Hepatocyte (in vitro differentiated cells): ENCODE measurements at regions not wholly inside any gene's neighbourhood (a gene's known extent, or its start where the extent isn't known, plus 50 kb on each side); places are given as distances from the start of the nearest gene placed in this dataset.
A peak's percentile ranks its signal among the peaks of the same experiment; 100 is the strongest.

Experiments used
- DNase-seq: peaks from one replicate; pipeline ENCODE4 v3.0.0-alpha.2; 2016; ENCODE audit warnings: low spot score
- H2AFZ ChIP-seq: fragments of 200-600 bp; sonication (generic); 2 replicates; pipeline ENCODE4 v1.6.0; 2016; ENCODE audit warnings: antibody characterized with exemption, mild to moderate bottlenecking
- H3K27ac ChIP-seq: fragments of 200-600 bp; sonication (generic); 2 replicates; pipeline ENCODE4 v1.5.1; 2016; ENCODE audit warnings: mild to moderate bottlenecking
- H3K27me3 ChIP-seq: fragments of 200-600 bp; sonication (generic); 2 replicates; pipeline ENCODE4 v1.6.1; 2016
- H3K36me3 ChIP-seq: fragments of 200-600 bp; sonication (generic); replicated peaks from 2 replicates; pipeline ENCODE4 v1.5.1; 2016; ENCODE audit warnings: low read depth; ENCODE audit not compliant: insufficient read depth
- H3K4me1 ChIP-seq: fragments of 200-600 bp; sonication (generic); 2 replicates; pipeline ENCODE4 v1.5.1; 2016; ENCODE audit warnings: mild to moderate bottlenecking, moderate library complexity; ENCODE audit not compliant: insufficient read depth
- H3K4me2 ChIP-seq: fragments of 200-600 bp; sonication (generic); 2 replicates; pipeline ENCODE4 v1.6.0; 2016
- H3K4me3 ChIP-seq: fragments of 200-600 bp; sonication (generic); 2 replicates; pipeline ENCODE4 v1.5.1; 2016; ENCODE audit warnings: mild to moderate bottlenecking
- H3K79me2 ChIP-seq: fragments of 200-600 bp; sonication (generic); 2 replicates; pipeline ENCODE4 v1.6.0; 2017; ENCODE audit warnings: mild to moderate bottlenecking
- H3K9me2 ChIP-seq: fragments of 200-600 bp; sonication (generic); replicated peaks from 2 replicates; pipeline ENCODE4 v1.6.0; 2017; ENCODE audit warnings: mild to moderate bottlenecking; ENCODE audit not compliant: insufficient read depth
- H3K9me3 ChIP-seq: fragments of 200-600 bp; sonication (generic); 2 replicates; pipeline ENCODE4 v1.5.1; 2016; ENCODE audit warnings: low read depth, mild to moderate bottlenecking
- H4K20me1 ChIP-seq: fragments of 200-600 bp; sonication (generic); 2 replicates; pipeline ENCODE4 v1.6.0; 2016; ENCODE audit warnings: mild to moderate bottlenecking; ENCODE audit not compliant: insufficient read depth, poor library complexity, severe bottlenecking
- CTCF ChIP-seq: fragments of 200-600 bp; sonication (generic); IDR thresholded peaks from 2 replicates; pipeline ENCODE4 v1.5.1; 2016; ENCODE audit warnings: antibody characterized with exemption, mild to moderate bottlenecking; ENCODE audit not compliant: poor library complexity
- EZH2 ChIP-seq: fragments of 200-600 bp; sonication (generic); IDR thresholded peaks from 2 replicates; pipeline ENCODE4 v1.6.1; 2016; ENCODE audit warnings: antibody characterized with exemption, mild to moderate bottlenecking, borderline replicate concordance
- EZH2phosphoT487 ChIP-seq: fragments of 200-600 bp; sonication (generic); IDR thresholded peaks from one replicate; pipeline ENCODE4 v1.6.1; 2018; ENCODE audit warnings: antibody characterized with exemption, mild to moderate bottlenecking, low read depth, moderate library complexity; ENCODE audit not compliant: unreplicated experiment, severe bottlenecking
- WGBS: methylation state at CpG from one replicate; pipeline ENCODE4 v1.1.6; 2016; ENCODE audit warnings: low lambda C conversion rate; ENCODE audit errors: missing lambda C conversion rate; 5-methylcytosine and 5-hydroxymethylcytosine counted together

- Histone ChIP-seq H3K79me2 (no peaks in the 10 kb centered on the region), H3K36me3 (no peaks in the 10 kb centered on the region), H4K20me1 (no peaks in the 10 kb centered on the region), H3K9me3 (no peaks in the 10 kb centered on the region), H2AFZ (no peak overlapping the region), H3K9me2 (no peaks in the 10 kb centered on the region), H3K27me3 (no peaks in the 10 kb centered on the region), H3K4me3 (no peak overlapping the region), H3K4me1 (peaks cover 11% of the 10 kb centered on the region), H3K4me2 (no peak overlapping the region), H3K27ac (no peak overlapping the region)
- DNase-seq = no peak
- no peak for TF ChIP-seq EZH2phosphoT487
- no peak for TF ChIP-seq EZH2
- no peak for TF ChIP-seq CTCF
- 92% methylated on average over 15 of the region's 15 CpGs for WGBS
Observed at GRCh38 chr5:74103131-74104023, 477.4 kb downstream of the ARHGEF28 start.

GRCh38 chr5:74100268-74100665 lies 474.3 kb downstream of the ARHGEF28 start:
- DNase-seq = no peak
- no peak overlapping the region for H3K4me3 ChIP-seq
- WGBS = 100% methylated on average over 1 of the region's 1 CpG
- peaks cover 11% of the 10 kb centered on the region for H3K4me1 ChIP-seq
- H3K9me3 ChIP-seq = no peaks in the 10 kb centered on the region
- H3K4me2 ChIP-seq = no peak overlapping the region
- H3K27ac ChIP-seq = no peak overlapping the region
- no peaks in the 10 kb centered on the region for H3K27me3 ChIP-seq
- H3K36me3 ChIP-seq = no peaks in the 10 kb centered on the region
- H3K9me2 ChIP-seq = no peaks in the 10 kb centered on the region
- TF ChIP-seq EZH2phosphoT487 = no peak
- no peak for TF ChIP-seq EZH2
- no peak for TF ChIP-seq CTCF
- H3K79me2 ChIP-seq = no peaks in the 10 kb centered on the region
- no peaks in the 10 kb centered on the region for H4K20me1 ChIP-seq
- H2AFZ ChIP-seq = no peak overlapping the region

- 87% methylated on average over 3 of the region's 3 CpGs for WGBS
Observed at GRCh38 chr5:74099538-74100267, 473.7 kb downstream of the ARHGEF28 start.

More at GRCh38 chr5:74099538-74100267, 473.7 kb downstream of the ARHGEF28 start:
- H3K27ac ChIP-seq = peak overlapping the region; percentile 11
- no peak for DNase-seq
- H3K4me3 ChIP-seq = no peak overlapping the region
- peaks cover 11% of the 10 kb centered on the region for H3K4me1 ChIP-seq
- H4K20me1 ChIP-seq = no peaks in the 10 kb centered on the region
- TF ChIP-seq EZH2 = no peak
- TF ChIP-seq EZH2phosphoT487 = no peak
- no peak for TF ChIP-seq CTCF
- no peaks in the 10 kb centered on the region for H3K27me3 ChIP-seq
- no peaks in the 10 kb centered on the region for H3K36me3 ChIP-seq
- no peak overlapping the region for H2AFZ ChIP-seq
- no peaks in the 10 kb centered on the region for H3K79me2 ChIP-seq
- H3K9me3 ChIP-seq = no peaks in the 10 kb centered on the region
- H3K4me2 ChIP-seq = no peak overlapping the region
- H3K9me2 ChIP-seq = no peaks in the 10 kb centered on the region
